ENCODE measurements at regions not wholly inside any gene's neighbourhood (a gene's known extent, or its start where the extent isn't known, plus 50 kb on each side); places are given as distances from the start of the nearest gene placed in this dataset.

DNA sequence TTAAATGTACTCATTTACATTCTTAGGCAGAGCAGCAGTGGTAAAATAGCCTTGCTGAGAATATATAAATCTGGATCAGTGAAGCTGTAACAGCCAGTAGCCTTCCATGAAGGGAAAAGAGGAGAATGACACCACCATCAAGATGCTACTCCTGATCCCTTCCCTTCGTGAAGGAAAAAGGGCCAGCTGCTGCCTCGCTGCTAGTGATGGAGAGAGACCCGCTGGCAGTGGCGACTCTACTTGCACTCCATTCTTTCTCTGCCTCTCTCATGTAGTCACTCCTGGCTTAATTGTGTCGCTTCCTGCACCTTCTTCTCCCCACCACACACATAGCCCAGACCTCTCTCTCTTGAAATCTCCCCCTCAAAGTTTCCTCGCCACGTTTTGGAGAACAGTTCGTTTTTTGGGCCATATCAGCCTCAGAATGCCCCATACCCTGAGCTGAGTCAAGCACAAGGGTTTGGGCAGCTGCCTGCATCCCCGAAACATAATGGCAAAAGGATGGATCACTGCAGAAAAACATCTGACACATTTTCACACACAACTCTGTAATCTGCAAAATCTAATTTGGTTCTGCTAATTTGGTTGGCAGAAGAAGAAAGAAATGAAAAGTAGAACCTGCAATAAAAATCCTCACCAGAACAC is 460.3 kb upstream of the IL12A start:
- no peak for DNase-seq (ENCODE audit: low read depth, low spot score)

DNA sequence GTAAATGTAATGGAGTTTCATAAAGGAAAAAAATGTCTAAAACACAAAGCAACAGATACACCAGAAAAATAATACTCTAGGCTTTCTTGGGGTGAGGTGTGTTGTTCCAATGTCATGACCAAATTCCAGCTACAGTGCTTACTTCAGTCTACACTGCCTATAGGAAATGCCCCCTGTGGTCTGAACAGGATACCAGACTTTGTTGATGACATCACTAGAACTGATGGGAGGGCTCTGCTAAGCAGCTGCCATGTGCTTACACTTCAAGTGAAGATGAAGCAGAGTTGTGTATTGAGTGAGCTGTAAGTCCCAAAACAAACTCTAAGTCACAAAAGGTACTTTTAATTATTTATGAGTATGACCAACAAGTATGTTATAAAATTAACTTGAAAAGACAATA is 456.1 kb upstream of the IL12A start:
- no peak for DNase-seq (ENCODE audit: low read depth, low spot score)

DNA sequence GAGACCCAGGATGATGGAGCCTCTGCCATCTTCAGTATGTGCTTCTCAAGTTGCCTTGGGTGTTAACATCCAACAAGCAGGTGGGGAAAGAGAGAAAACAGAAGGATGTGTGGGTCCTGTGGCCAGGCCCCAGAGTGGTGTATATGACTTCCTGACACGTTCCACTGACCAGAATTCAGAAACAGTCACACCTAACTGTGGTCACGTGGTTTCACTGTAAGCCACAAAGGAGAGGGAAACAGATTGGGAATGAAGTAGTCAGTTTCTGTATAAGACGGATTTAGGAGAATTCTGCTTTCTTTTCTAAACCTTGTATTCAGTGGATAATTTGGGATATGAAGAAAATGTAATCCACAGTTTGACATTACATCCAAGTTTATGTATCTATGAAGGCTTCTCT is 454.1 kb upstream of the IL12A start:
- DNase-seq (ENCODE audit: low read depth, low spot score), result no peak

- no peak for DNase-seq (ENCODE audit: low read depth, low spot score)
Measured at GRCh38 chr3:159536876-159537275, 451.8 kb upstream of the IL12A start.

GRCh38 chr3:159538507-159538906 is 450.1 kb upstream of the IL12A start:
- DNase-seq (ENCODE audit: low read depth, low spot score), result no peak

DNA sequence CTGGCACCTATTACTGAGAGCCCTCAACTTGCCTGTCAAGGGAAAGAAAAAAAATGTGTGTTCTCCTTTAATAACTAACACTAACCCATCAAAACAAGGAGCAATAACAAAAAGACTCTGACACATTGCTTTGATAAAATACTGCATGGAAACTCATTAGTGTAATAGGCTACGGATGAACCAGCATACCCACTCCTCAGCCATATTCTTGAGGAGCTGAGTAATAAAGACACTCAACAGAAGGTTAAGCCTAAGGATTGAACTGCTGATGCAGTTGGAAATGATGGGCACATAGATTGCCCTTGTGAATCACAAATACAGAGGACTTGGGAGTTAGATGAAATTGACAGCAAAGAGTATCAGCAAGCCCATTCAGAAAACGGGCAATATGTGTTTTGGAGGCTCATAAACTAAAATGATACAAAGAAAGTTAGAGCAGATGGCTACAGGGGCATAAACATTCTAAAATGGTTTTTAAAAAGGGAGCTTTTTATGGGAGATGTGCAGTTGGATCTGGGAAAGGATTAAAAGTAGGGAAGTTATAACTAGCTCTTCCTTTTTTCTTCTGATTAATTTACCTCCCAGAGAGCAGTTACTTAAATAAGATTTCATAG is 447.6 kb upstream of the IL12A start:
- DNase-seq (ENCODE audit: low read depth, low spot score), result no peak

DNA sequence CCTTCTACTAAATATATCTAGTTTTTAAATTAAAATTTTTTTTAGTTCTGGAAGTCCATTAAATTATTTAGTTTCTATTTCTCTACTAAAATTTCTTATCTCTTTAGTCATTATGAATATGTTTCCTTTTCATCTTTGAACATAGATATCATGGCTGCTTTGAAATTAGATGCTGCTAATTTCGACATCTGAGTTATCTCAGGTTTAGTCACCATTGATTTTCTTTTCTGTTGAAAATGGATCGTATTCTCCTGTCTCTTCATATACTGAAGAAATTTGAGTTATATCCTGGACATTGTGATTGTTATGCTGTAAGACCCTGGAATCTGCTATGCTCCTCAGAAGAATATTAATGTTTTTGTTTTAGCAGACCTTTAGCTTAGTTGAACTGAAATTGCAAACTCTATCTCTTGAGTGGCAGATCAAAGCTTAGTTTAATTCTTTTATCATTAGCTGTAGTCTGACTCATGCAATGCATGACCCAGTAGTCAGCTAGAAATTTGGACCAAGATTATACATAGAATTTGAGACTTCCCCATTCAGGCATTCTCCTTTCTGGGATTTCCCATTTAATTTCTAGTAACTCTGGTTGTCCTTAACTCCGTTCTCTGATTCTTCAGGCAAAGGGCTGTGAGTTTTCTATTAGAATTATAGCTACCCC is 439.8 kb upstream of the IL12A start:
- peak; percentile 48 for DNase-seq (ENCODE audit: low read depth, low spot score)

DNA sequence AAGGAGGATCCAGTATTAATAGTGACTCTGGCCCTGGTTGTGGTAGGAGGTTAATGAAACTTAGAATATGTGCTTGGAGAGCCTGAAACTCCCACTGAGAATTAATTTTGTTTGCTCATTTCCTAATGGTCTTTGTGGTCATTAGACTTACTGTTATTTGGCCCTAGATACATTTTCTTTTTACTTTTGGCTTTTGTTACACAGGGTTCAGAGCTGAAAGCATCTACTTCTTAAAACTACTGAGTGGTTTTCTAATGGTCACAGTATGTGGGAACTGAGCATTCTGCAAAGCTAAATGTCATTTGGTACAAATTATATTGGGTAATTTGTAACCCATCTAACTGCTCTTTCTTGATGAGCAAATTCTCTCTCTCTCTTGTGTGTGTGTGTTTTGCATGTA is 433.4 kb upstream of the IL12A start:
- DNase-seq (ENCODE audit: low read depth, low spot score), result no peak

GRCh38 chr3:159559771-159560170 is 428.9 kb upstream of the IL12A start:
- DNase-seq (ENCODE audit: low read depth, low spot score), result no peak

DNA sequence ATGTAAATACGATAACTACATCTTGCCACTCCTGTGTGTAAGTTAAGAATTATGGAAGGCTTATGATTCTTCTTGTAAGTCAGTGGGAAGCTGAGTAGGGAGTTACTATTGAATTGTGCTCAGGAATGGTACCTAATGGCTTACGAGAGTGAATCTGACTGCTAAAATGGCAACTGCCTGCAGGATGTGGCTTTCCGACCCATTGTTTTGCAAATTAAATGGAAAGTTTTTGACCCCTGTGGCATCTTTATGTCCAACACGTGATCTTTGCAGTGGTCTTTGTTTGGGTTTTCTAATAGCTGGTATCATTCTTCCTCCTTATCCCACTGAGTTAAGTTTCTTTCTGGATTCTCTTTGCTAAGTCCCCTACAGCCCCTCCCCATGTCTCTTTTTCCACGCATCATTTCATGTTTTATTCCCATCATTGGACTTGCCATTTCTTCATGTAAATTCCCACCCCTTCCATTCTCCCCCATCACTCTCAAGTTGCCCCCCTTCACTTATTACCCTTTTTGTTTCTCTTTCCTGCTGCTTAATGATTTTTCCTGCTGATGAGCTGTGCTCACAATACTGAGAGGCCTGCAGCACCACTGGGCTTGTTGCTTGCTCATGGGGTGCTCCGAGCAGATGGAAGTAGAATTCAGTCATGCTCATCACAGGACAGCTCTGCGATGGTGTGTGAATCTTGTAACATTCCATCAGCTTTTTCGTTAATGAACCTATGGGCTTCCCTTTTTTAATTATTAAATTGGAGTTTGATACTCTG is 428.2 kb upstream of the IL12A start:
- no peak for DNase-seq (ENCODE audit: low read depth, low spot score)

DNA sequence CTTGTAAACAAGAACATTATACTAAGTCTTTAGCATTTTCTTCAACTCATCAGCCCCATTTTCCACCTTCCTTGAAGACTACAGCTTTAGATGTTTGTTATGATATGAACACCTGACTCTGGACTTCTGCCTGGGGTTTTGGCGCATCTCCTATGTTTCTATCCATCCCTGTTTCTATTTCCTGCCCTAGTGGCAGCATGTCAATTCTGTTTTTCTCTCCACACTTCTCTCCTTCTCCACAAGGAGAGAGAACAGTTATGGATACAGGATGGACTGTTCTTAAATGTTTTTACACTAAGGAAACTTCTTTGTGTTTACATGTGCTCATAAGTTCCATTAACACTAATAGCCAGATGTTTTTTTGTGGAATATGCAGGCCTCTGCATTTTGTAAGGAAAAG is 423.3 kb upstream of the IL12A start:
- no peak for DNase-seq (ENCODE audit: low read depth, low spot score)

GRCh38 chr3:159583662-159584061 is 405.0 kb upstream of the IL12A start:
- DNase-seq (ENCODE audit: low read depth, low spot score), result no peak

GRCh38 chr3:159584421-159584820 is 404.2 kb upstream of the IL12A start:
- DNase-seq (ENCODE audit: low read depth, low spot score), result no peak

DNA sequence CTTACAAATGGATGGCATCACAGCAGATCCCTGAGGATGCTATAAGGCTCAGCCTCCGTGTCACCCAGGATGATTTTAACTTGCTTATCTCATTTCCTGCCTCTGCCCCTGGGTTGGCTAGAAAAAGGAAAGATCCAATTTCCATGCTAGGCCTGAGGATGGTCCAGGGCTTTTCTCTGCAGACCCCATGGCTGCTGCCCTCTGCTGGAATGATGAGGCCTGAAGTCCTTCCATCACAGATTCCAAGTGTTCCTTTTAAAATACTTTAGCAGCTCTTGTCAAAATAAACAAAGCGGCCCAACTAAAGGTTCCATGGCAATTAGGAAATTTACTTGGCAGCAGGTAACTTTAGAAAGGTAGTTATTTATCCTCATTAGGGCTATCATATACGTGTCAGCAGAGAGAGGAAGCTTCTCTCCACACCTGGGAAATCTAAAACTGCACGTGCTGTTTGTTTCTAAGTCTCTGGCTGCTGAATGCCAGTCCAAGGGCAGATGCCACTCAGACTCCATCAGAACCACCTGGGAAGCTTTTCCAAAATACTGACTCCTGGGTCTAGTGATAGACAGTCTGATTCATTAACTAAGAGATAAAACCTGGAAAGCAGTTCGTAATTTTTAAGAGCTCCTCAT is 401.9 kb upstream of the IL12A start:
- DNase-seq (ENCODE audit: low read depth, low spot score), result peak; percentile 63

- DNase-seq (ENCODE audit: low read depth, low spot score), result no peak
Measured at GRCh38 chr3:159593927-159594605, 394.6 kb upstream of the IL12A start.

DNA sequence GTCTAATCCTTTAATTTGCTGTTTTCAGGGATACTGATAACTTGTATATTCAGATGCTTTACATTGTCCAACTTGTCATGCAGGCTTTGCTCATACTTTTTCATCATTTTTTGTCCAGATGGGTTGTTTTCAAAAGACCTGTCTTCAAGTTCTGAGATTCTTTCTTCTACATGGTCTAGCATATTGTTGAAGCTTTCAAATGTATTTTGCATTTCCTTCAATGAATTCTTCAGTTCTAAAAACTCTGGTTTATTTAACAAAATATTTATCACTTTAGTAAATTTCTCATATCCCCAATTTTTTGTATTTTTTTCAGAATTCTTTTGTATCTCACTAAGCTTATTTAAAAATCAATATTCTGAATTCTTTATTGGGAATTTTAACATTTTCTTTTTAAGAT is 388.3 kb upstream of the IL12A start:
- no peak for DNase-seq (ENCODE audit: low read depth, low spot score)

DNA sequence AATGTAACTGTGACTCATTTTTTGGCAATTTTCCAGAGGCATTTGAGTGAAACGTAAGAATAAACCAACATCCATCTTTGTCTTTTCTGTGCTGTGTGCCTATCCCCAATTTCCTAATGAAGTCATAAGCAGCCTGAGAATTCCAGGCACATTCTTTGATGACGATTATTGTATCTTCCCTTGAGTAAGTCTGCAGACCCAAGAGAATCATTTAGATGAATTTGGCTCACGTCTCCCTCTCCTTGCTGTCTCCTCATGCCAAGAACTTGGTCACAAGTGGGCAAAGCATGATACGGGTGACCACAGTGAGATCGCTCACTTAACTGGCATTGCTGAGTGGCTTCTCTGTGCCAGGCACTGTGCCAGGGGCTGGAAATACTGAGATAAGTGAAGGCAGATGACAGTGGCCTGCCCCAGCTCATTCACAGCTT is 384.5 kb upstream of the IL12A start:
- DNase-seq (ENCODE audit: low read depth, low spot score), result peak; percentile 34

DNA sequence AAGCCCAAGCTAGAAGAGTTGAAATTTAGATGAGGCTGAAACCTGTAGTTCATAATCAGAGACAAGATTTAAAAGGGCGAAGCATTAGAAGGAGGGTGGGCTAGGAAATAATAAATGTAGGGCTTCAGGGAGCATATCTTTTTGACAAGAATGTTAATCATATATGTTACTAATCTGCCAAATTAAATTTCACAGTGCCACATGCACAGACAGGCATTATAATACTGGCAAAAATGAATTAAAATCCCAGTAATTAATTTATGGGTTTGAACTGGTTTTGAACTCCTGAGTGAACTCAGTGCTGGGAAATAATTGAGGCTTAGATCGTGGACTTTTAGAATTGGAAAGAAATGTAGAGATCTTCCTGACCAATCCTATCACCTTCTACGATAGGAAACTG is 383.5 kb upstream of the IL12A start:
- no peak for DNase-seq (ENCODE audit: low read depth, low spot score)

DNA sequence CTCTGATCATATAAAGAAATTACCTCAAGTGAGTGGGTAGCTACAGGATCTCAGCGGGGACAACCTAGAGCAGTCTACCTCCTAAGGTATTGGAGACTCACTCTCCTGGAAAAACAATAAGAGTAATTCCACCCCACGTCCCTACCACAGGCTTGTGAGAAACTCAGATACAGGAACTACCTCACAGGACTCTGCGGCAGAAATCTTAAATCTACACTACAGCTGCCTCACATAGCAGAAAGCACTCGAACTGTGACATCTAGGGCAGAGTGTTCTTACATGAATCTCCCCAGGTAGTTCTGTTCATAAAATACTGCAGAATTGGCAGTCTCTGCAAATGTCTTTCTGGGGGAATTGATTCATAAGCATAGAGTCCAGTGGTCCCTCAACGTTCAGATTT is 382.9 kb upstream of the IL12A start:
- DNase-seq (ENCODE audit: low read depth, low spot score), result no peak

- DNase-seq (ENCODE audit: low read depth, low spot score), result no peak
Measured at GRCh38 chr3:159607856-159608255, 380.8 kb upstream of the IL12A start.

DNA sequence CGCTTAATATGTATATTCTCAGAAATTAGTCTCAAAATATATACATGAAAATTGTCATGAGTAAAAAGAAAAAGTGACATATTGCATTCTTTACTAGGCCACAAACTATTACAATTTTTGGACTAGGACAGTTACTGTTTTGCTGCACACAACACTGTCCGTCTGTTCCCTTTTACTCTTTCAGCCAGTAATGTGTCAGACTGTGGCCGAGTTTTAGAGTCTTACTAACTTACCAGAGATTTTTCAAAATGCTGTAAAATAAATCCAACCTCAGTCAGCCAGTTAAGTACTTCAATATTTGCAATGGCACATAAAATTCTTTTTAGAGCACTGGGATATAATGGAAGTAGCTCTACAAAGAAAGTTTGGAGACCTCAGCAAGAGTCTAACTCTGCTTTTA is 380.3 kb upstream of the IL12A start:
- DNase-seq (ENCODE audit: low read depth, low spot score), result no peak

Data from astrocyte of the hippocampus (primary cell).